ENCODE measurements at regions not wholly inside any gene's neighbourhood (a gene's known extent, or its start where the extent isn't known, plus 50 kb on each side); places are given as distances from the start of the nearest gene placed in this dataset.

GRCh38 chr11:123378096-123378495, 52.0 kb upstream of the GRAMD1B start:
- ATAC-seq (no peak), DNase-seq (no peak)
- Histone ChIP-seq H3K4me1 (no peaks in the 10 kb centered on the region), H3K27me3 (no peaks in the 10 kb centered on the region), H3K27ac (no peak overlapping the region), H3K4me3 (no peak overlapping the region), H3K9me3 (no peaks in the 10 kb centered on the region), H3K36me3 (no peaks in the 10 kb centered on the region)
- intact Hi-C loops (cut with DNase I), result no loop called here
- 35% methylated on average over 2 of the region's 3 CpGs for WGBS (ENCODE audit: insufficient coverage, low coverage, low lambda C conversion rate, missing lambda C conversion rate)
- no peak for TF ChIP-seq POLR2A (IDR thresholded peaks at IDR 0.05)
- TF ChIP-seq CTCF (IDR thresholded peaks at IDR 0.05), result no peak

- WGBS (ENCODE audit: insufficient coverage, low coverage, low lambda C conversion rate, missing lambda C conversion rate), result 41% methylated on average over 5 of the region's 5 CpGs
- H3K36me3 ChIP-seq, result no peaks in the 10 kb centered on the region
- ATAC-seq (no peak), DNase-seq (no peak)
- no peak overlapping the region for H3K4me3 ChIP-seq
- no peaks in the 10 kb centered on the region for H3K4me1 ChIP-seq
- no peaks in the 10 kb centered on the region for H3K9me3 ChIP-seq
- TF ChIP-seq CTCF (IDR thresholded peaks at IDR 0.05), result no peak
- TF ChIP-seq POLR2A (IDR thresholded peaks at IDR 0.05), result no peak
- intact Hi-C loops (cut with DNase I), result no loop called here
- H3K27ac ChIP-seq, result no peak overlapping the region
- H3K27me3 ChIP-seq, result no peaks in the 10 kb centered on the region
Measured at GRCh38 chr11:123377355-123377754, 52.7 kb upstream of the GRAMD1B start.

- H3K9me3 ChIP-seq, result no peaks in the 10 kb centered on the region
- intact Hi-C loops (cut with DNase I), result no loop called here
- no peak overlapping the region for H3K4me3 ChIP-seq
- 66% methylated on average over 3 of the region's 3 CpGs for WGBS (ENCODE audit: insufficient coverage, low coverage, low lambda C conversion rate, missing lambda C conversion rate)
- no peaks in the 10 kb centered on the region for H3K27me3 ChIP-seq
- H3K36me3 ChIP-seq, result no peaks in the 10 kb centered on the region
- H3K4me1 ChIP-seq, result no peaks in the 10 kb centered on the region
- TF ChIP-seq POLR2A (IDR thresholded peaks at IDR 0.05) (no peak), CTCF (IDR thresholded peaks at IDR 0.05) (no peak)
- no peak overlapping the region for H3K27ac ChIP-seq
- DNase-seq (no peak), ATAC-seq (no peak)
Measured at GRCh38 chr11:123375832-123376231, 54.2 kb upstream of the GRAMD1B start.

GRCh38 chr11:123374622-123374968, 55.5 kb upstream of the GRAMD1B start:
- Histone ChIP-seq H3K27ac (no peak overlapping the region), H3K27me3 (no peaks in the 10 kb centered on the region), H3K9me3 (no peaks in the 10 kb centered on the region), H3K36me3 (no peaks in the 10 kb centered on the region), H3K4me3 (no peak overlapping the region), H3K4me1 (no peaks in the 10 kb centered on the region)
- WGBS (ENCODE audit: insufficient coverage, low coverage, low lambda C conversion rate, missing lambda C conversion rate), result 49% methylated on average over 5 of the region's 5 CpGs
- TF ChIP-seq POLR2A (IDR thresholded peaks at IDR 0.05) (no peak), CTCF (IDR thresholded peaks at IDR 0.05) (no peak)
- ATAC-seq, result no peak
- no peak for DNase-seq
- intact Hi-C loops (cut with DNase I), result no loop called here
